Right ventricle myocardium superior (tissue), 1 donor: ENCODE measurements at regions not wholly inside any gene's neighbourhood (a gene's known extent, or its start where the extent isn't known, plus 50 kb on each side); places are given as distances from the start of the nearest gene placed in this dataset.

ENCODE experiments used
- ATAC-seq: fragments of 200-7000 bp; cut with Tn5 transposase; one replicate; pipeline ENCODE4 v1.9.1; 2020; ENCODE audit warnings: mild to moderate bottlenecking; ENCODE audit not compliant: poor library complexity
- DNase-seq: peaks from one replicate; pipeline ENCODE4 v3.0.0-alpha.2; 2020
- intact Hi-C: fragments of 100-400 bp; cut with DNase I; formaldehyde crosslinking; loops from one replicate; pipeline ENCODE4 v1.11.2; 2022
- donor health status: DM: no; HTN: yes; CAD: no; lungs with severe emphysema.

DNA sequence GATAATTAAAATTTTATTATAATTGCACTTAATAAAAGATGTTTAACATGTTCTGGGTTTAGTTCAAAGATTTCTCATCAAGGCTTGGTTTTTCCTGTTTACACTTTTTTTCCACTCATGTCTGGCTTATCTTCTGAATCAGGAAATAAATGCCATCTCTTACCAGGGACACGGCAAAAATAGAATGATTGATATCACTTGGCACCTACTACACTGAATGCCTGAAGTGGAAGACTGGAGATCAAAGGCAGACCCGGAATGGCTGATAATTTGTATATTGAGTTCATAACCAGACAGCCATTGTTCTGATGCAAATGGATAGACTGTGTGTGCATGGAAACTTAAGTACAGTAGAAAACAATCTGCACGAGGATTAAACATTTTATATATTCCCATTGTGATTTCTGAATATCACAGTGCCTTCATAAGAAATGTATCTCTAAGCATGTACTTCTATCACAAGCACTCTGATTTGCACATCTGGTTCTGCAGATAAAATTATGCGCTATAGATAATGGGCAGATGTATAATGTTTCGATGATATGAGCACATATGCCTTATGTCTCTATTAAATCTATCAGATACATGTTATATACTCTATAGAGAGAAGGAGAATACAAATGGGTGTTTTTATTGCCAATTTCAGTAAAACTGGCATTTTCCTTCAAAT lies 304.8 kb downstream of the RND3 start:
- no peak for ATAC-seq
- intact Hi-C loops, result no loop called here
- DNase-seq, result no peak

DNA sequence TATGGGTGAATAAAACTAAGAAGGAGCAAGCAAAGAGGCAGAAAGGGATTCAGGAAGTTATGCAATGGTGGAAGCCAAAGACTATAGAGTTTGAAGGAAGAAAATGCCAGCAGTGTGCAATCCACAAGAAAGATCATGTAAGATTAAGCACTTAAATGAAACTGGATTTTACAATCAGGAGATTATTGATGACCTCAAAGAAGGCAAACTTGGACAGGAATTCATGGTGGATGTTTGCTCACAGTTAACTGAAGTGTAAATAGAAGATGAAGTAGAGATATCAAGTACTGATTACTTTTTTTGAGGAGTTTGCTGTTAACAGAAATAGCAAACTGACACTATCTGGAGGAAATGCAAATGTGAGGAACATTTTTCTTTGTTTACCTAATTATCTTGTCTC lies 308.9 kb downstream of the RND3 start:
- intact Hi-C loops, result no loop called here
- DNase-seq (no peak), ATAC-seq (no peak)

DNA sequence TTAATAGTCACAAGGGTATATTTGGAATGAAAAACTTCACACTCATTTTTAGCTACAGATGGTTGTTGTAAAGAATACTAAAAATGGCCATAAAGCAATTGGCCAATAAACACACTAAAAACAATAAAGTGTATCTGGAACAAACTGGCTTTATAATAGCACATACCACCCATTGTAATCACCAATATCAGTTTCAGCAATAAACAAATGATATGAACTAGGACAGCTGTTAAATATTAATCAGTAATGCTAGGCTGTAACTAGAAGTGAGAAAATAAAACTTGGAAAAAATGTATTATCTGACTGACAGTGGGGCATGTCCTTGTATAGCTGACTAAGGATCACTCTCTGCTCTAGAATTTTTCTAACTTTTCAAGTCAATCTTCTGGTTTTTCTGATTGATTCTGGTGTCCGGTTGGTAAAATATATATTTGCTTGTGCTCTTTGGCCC lies 312.5 kb downstream of the RND3 start:
- ATAC-seq (no peak), DNase-seq (no peak)
- intact Hi-C loops, result no loop called here

DNA sequence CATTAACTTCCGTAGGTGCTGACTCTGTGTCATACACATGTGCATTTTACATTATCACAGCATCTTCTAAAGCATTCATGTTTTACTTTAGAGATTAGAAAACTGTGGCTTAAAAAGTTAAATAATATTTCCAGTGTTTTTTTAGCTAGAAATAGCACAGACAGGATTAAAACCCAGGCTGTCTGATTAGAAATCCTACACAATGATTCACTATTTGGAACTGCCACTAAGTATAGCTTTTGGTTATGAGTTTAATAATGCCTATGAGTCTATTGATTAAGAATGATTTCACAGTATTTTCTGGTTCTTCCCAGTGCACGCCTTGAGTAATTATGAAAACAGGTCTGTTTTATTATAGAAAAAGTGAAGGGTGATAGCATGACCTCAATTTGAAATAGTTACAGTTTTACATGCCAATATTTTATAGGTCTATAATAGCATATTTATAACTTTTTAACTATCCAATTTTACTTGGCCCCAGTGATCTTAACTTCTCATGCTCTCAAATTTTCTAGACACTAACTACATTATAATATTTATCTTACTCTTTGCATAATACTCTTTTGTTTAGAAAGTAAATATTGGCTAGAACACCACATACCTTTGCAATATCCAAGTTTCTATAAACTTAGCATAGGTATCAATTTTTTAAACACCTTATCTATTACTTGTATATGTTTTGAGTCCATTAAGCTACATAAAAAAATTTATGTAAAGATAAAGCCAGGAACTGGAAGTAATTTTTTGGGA lies 313.2 kb downstream of the RND3 start:
- intact Hi-C loops, result no loop called here
- DNase-seq (no peak), ATAC-seq (no peak)

DNA sequence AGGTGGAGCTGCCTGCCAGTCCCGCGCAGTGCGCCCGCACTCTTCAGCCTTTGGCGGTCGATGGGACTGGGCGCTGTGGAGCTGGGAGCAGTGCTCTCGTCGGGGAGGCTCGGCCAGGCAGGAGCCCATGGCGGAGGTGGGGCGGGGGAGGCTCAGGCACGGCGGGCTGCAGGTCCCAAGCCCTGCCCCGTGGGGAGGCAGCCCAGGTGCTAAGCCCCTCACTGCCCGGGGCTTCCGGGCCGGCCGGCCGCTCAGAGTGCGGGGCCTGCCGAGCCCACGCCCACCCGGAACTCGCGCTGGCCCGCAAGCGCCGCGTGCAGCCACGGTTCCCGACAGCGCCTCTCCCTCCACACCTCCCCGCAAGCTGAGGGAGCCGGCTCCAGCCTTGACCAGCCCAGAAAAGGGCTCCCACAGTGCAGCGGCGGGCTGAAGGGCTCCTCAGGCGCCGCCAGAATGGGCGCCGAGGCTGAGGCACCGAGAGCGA lies 316.4 kb downstream of the RND3 start:
- DNase-seq, result no peak
- ATAC-seq, result no peak
- intact Hi-C loops, result no loop called here

DNA sequence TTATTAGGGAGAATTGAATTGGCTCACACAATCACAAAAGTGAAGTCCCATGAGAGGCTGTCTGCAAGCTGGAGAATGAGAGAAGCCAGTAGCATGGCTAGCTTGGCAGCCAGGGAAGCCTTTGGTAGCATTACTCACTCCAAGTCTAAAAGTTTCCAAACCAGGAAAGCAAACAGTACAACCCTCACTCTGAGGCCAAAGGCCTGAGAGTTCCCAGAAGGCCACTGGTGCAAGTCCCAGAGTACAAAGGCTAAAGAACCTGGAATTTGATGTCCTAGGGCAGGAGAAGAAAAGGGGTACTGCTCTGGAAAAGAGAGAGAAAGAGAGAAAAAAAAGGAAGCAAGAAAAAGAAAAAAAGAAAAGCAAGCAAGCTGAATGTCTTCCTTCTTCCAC lies 318.2 kb downstream of the RND3 start:
- peak; percentile 92 for ATAC-seq
- intact Hi-C loops, result no loop called here
- DNase-seq, result peak; percentile 59

DNA sequence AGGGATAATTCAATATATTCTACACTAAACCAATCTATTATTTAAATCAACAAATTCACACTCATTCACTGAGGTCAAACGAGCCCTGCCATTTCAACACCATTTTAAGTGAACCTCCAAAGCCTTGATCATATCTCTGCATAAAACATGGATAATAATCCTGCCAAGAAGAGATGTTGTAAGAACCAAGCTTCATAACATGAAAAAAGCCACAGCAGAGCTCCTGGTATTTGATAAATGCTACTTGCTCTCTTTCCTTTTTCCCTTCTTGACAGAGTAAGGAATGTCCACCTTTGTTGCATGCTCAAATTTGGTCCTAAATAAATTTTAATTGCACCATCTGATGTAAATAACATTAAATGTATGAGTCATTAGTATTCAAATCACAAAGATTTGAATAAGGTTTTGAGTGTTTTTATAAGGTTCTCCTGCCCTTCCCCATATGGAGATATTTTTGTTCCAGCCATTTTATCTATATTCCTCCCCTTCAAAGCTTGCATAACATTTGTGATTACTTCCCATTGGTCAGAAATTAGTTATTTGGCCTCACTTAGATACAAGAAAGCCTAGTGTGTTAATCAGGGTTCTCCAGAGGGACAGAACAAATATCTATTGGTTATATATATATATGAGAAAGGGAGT lies 318.8 kb downstream of the RND3 start:
- ATAC-seq, result peak; percentile 67
- intact Hi-C loops, result no loop called here

DNA sequence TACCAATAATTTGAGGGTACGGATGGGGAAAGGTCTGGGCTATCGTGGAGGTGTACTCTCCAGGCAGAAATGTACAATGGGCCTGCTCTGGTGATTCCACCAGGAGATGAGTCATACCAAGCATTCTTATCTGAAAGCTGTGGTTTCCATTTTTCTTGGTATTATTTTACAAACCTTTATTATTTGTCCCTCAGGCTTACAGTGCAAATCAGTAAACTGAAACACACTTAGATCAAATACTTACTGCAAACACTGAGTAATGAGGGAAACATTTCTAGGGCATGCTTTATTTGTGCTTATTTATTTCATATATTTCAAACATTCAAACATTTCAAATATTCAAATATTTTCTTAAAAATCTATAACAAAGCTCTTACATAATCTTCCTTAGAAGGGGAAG lies 319.8 kb downstream of the RND3 start:
- no peak for ATAC-seq
- intact Hi-C loops, result no loop called here

More for the DNA sequence above, 318.8 kb downstream of the RND3 start:
- DNase-seq, result no peak

DNA sequence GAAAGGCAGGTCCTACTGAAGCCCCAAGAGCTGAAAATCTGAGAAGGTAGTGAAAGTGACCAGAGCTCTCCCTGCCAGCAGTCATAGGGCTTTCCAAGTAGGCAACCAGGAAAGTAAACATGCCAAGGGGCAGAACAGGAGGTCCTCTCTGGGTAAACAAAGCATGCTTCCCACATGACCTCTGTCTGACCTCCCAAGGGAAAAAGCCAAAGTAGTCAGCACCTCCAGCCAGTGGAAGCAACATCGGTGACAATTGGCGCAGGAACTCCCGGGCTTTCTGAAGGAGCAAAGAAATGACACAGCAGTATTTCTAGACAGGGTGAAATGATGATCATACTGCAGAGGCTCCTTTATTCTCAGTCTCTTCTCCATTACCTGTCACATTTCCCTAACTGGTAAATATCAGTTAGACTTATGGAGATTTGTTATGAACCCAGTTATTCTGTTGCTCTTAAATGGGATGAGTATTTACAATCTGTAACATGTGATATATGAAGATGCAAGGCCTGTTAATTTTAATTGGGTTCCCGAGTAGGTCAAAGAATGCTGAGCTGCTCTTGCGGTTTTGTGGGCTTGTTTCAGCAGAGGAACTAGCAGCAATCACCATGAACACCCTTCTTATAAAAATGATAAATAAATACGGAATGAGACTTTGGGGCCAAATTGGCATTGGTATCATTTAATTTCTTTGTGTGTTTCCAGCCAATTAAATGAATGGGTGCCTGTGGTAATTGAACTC lies 321.0 kb downstream of the RND3 start:
- ATAC-seq (no peak), DNase-seq (no peak)
- intact Hi-C loops, result no loop called here

More for the DNA sequence above, 319.8 kb downstream of the RND3 start:
- no peak for DNase-seq

DNA sequence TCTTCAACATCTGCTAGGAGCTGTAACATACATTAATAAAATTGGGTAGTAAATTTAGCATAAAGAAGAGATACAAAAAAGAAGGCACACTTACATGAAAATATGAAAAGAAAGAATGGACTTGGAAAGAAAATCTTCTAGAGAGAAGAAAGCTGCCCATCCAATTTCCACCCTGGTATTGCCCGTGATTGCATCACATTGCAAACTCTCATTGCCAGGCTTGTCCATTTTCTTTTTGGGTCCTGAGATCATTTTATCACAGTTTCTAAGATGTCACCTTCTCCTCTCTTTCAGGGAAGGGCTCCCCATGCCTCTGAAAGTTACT lies 321.5 kb downstream of the RND3 start:
- DNase-seq, result no peak
- ATAC-seq, result no peak
- intact Hi-C loops, result no loop called here

DNA sequence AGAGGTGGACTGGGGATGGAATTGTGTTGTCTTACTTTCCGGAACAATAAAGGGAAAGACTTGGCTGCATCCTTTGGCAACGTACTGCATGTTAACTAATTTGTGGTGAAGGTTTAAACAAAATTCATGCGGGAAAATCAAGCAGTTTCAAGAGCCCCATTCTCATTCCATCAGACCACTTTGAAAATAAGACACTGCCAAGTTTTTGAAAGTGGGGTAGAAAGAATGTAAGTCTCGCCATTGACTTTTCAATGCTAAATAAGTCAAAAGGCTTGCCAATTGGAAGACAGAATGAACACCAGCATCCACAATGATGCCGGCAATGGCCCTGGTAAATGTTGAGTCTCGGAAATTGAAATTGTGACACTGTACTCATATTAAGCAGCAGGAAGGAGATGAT lies 322.0 kb downstream of the RND3 start:
- intact Hi-C loops, result no loop called here
- ATAC-seq, result no peak
- no peak for DNase-seq

DNA sequence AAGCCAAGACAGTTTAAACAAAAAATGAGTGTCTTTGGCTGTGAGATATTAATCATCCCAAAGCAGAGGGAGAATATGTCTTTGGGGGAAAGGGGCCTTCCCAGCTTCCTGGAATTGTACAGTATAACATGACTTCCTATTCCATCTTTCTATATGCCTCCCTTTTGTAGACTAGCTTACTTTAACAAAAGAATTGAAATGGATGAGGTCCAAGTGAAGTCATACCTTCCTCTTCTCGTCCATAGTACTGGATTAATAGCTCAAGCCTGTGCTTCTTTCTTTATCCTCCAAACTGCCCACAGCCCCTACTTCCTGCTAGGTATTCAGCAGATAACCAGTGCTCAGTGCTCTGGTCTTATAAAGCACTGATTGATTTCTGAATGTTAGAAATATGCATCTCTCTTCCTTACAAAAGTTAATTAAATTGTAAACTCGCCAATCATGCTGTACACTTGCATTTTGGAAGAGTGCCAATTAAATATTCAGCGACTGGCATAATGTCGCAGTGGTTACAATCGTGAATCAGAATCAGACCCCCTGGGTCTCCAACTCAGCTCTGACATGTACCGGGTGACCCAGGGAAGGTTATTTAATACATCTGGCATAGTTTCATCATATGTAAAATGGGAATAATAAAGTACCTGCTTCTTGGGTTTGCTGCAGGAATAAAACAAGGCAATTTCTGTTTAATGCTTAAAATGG lies 325.1 kb downstream of the RND3 start:
- ATAC-seq (no peak), DNase-seq (no peak)
- intact Hi-C loops, result no loop called here

DNA sequence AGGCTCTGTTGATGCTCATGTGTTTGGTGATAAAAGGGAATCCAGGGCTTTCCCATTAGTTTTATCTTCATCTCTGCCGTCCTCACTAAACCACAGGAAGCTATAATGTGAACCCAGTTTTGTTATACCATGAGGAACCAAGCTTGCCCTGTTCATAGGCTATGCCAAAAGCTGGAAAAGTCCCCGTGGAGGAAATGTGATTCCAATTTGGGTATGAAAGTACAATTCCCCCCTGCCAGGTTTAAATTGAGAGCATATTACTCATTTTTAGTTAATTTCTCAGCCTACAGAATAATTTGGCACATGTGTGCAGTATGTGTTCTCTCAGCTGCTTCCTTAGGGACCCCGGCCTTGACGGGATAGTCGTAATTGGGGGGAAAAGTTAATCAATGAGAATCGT lies 327.4 kb downstream of the RND3 start:
- intact Hi-C loops, result no loop called here
- ATAC-seq (no peak), DNase-seq (no peak)

DNA sequence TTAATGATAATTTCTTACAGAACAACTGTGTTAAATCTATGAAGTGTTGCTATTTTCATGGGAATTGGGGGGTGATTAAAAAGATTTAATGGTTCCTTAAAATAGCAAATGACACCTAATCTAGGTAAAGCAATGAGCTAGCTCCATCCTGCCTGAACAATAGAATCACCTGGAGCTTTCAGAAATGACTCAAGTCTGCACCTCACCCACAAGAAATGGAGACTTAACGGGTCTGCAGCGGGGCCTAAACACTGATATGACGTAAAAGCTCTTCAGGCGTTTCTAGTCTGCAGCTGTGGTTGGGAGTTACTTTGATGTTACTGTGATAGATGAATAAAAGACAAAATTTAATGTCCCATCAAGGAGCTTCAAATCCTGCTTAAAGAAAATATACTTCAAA lies 328.2 kb downstream of the RND3 start:
- intact Hi-C loops, result no loop called here
- DNase-seq, result no peak
- ATAC-seq, result no peak

DNA sequence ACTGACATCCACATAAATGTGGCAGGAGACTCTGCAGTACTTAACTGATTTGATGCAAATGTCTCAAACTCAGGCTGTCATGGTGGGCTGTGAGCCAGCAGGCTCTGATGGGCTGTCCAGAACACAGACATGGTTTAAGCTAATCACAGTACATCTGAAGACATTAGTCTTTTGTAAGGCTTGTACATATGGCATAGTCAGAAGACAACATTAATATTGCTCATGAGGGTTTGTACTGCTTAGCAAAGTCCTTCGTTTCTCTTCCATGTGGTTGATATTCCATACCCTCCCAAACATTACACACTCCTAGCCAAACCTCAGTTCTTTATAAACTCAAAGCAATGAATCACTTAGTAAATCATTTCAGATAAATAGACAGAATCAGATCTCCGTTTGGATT lies 330.6 kb downstream of the RND3 start:
- no peak for ATAC-seq
- intact Hi-C loops, result no loop called here
- DNase-seq, result no peak

DNA sequence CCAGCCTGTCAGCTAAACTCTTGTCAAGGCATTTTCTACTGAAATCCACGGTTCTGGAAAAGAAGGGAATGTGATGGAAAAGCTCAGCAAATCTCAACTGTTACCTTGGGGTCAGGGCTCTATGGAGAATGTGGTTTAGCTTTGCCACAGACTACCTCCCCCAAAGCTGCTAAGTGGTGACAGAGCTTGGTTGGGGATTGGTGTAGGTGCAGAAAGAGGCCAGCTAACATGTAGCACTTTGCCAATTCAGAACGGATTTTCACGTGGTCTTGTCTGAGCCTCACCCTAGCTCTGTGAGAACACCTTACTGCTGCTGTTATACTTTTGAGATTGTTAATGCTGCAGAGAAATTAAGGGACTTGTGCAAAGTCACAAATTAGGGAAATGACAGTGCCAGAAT lies 331.1 kb downstream of the RND3 start:
- ATAC-seq (no peak), DNase-seq (no peak)
- intact Hi-C loops, result no loop called here

DNA sequence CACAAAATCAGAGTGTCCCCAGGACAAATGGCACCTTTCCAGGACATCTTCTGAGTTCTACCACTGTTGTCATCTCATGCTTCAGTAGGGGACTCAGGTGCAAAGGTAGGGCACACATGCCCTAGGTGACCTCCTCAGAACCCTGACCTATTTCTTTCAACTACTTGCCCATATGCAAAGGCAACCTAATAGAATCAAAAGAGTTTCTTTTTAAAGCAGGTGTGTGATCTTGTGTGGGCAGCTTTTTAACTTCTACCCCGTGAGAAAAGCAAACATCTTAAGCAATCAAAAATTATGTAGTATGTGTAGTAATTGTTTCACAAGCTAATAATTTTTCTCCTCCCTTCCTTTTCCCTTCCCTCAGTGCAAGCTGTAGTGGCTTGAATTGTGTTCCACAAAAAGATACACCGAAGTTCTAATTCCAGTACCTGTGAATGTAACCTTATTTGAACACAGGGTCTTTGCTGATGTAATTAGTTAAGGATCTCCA lies 333.1 kb downstream of the RND3 start:
- intact Hi-C loops, result no loop called here
- ATAC-seq (no peak), DNase-seq (no peak)

DNA sequence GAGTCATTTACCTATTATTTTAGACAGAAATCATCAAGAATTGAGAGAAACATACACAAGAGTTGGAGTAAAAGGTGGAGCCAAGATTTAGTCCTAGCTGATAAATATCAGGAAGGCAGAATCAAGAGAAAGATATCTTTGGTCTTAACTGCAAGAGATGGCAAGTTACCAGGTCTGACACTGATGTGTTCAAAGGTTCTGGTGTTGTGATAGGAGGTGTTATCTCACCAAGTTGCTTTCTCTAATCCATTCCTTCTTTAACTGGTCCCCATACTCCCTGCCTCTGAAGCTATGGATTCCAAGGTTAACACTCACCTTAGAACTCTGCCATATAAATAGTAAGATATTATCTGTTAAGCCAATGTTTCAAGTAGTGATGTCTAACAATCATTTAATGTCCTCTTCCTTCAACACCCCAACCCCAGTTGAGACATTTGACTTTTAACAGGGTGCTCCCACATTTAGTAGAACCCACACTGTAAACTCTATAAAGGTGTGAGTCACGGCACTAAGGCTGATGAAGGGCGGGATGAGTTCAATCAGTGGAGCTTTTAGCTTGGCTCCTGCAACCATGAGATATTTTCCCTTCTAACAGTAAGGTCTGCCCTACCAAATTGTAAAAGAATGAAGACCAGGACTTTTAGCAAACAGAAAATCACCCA lies 333.7 kb downstream of the RND3 start:
- no peak for DNase-seq
- no peak for ATAC-seq
- intact Hi-C loops, result no loop called here
